Type B pancreatic cell (in vitro differentiated cells): ENCODE measurements at regions not wholly inside any gene's neighbourhood (a gene's known extent, or its start where the extent isn't known, plus 50 kb on each side); places are given as distances from the start of the nearest gene placed in this dataset.

ENCODE experiments used
- DNase-seq: peaks from one replicate; pipeline ENCODE4 v3.0.0; 2021; ENCODE audit warnings: mixed read lengths; ENCODE audit not compliant: unreplicated experiment; ENCODE audit errors: extremely low spot score
- H3K27ac Mint-ChIP-seq: 2 replicates; pipeline ENCODE4 v1.8.0; 2021; ENCODE audit warnings: mild to moderate bottlenecking, mixed read lengths
- H3K27me3 Mint-ChIP-seq: 2 replicates; pipeline ENCODE4 v1.8.0; 2021; ENCODE audit warnings: mixed read lengths
- H3K36me3 Mint-ChIP-seq: 2 replicates; pipeline ENCODE4 v1.8.0; 2021; ENCODE audit warnings: mixed read lengths
- H3K4me1 Mint-ChIP-seq: one replicate; pipeline ENCODE4 v1.8.0; 2021; ENCODE audit warnings: mixed read lengths; ENCODE audit not compliant: unreplicated experiment
- H3K4me3 Mint-ChIP-seq: 2 replicates; pipeline ENCODE4 v1.8.0; 2021; ENCODE audit warnings: mild to moderate bottlenecking, mixed read lengths
- H3K9me3 Mint-ChIP-seq: 2 replicates; pipeline ENCODE4 v1.8.0; 2021; ENCODE audit warnings: mixed read lengths
- CTCF ChIP-seq: fragments of 200-600 bp; sonication (generic); conservative IDR thresholded peaks from 2 replicates; pipeline ENCODE4 v1.5.0; 2021; ENCODE audit warnings: antibody characterized with exemption, mild to moderate bottlenecking

- H3K36me3 Mint-ChIP-seq, result no peaks in the 10 kb centered on the region
- no peak for DNase-seq
- H3K27ac Mint-ChIP-seq, result no peak overlapping the region
- no peak for TF ChIP-seq CTCF
- H3K4me1 Mint-ChIP-seq, result no peaks in the 10 kb centered on the region
- no peak overlapping the region for H3K4me3 Mint-ChIP-seq
- H3K9me3 Mint-ChIP-seq, result no peaks in the 10 kb centered on the region
- H3K27me3 Mint-ChIP-seq, result no peaks in the 10 kb centered on the region
These were observed 370.2 kb downstream of the TBX15 start for GRCh38 chr1:118617916-118618315.

- Mint-ChIP-seq H3K27me3 (no peaks in the 10 kb centered on the region), H3K27ac (no peak overlapping the region), H3K9me3 (no peaks in the 10 kb centered on the region), H3K4me1 (no peaks in the 10 kb centered on the region), H3K36me3 (no peaks in the 10 kb centered on the region), H3K4me3 (no peak overlapping the region)
- DNase-seq, result no peak
- TF ChIP-seq CTCF, result no peak
These were observed 373.1 kb downstream of the TBX15 start for GRCh38 chr1:118615066-118615465.

GRCh38 chr1:118589238-118589846 is 398.8 kb downstream of the TBX15 start:
- Mint-ChIP-seq H3K4me1 (peaks cover 17% of the 10 kb centered on the region), H3K4me3 (no peak overlapping the region), H3K27ac (no peak overlapping the region), H3K9me3 (no peaks in the 10 kb centered on the region), H3K27me3 (no peaks in the 10 kb centered on the region), H3K36me3 (no peaks in the 10 kb centered on the region)
- no peak for TF ChIP-seq CTCF
- DNase-seq, result no peak

GRCh38 chr1:118588566-118588965 is 399.6 kb downstream of the TBX15 start:
- no peaks in the 10 kb centered on the region for H3K9me3 Mint-ChIP-seq
- H3K27ac Mint-ChIP-seq, result no peak overlapping the region
- no peaks in the 10 kb centered on the region for H3K27me3 Mint-ChIP-seq
- H3K4me1 Mint-ChIP-seq, result peaks cover 17% of the 10 kb centered on the region
- DNase-seq, result no peak
- H3K4me3 Mint-ChIP-seq, result no peak overlapping the region
- TF ChIP-seq CTCF, result no peak
- no peaks in the 10 kb centered on the region for H3K36me3 Mint-ChIP-seq

GRCh38 chr1:118578276-118578675 is 393.2 kb upstream of the SPAG17 start:
- no peak for TF ChIP-seq CTCF

GRCh38 chr1:118575060-118575459 is 390.0 kb upstream of the SPAG17 start:
- Mint-ChIP-seq H3K27me3 (no peaks in the 10 kb centered on the region), H3K9me3 (peaks cover 7% of the 10 kb centered on the region)

More at GRCh38 chr1:118578276-118578675, 393.2 kb upstream of the SPAG17 start:
- Mint-ChIP-seq H3K4me3 (no peak overlapping the region), H3K9me3 (peaks cover 12% of the 10 kb centered on the region), H3K36me3 (peaks cover 5% of the 10 kb centered on the region), H3K4me1 (no peaks in the 10 kb centered on the region), H3K27me3 (no peaks in the 10 kb centered on the region), H3K27ac (no peak overlapping the region)
- DNase-seq, result no peak

More at GRCh38 chr1:118575060-118575459, 390.0 kb upstream of the SPAG17 start:
- no peak overlapping the region for H3K27ac Mint-ChIP-seq
- no peaks in the 10 kb centered on the region for H3K4me1 Mint-ChIP-seq
- no peak overlapping the region for H3K4me3 Mint-ChIP-seq
- TF ChIP-seq CTCF, result no peak
- peaks cover 9% of the 10 kb centered on the region for H3K36me3 Mint-ChIP-seq
- no peak for DNase-seq
